ENCODE measurements at regions not wholly inside any gene's neighbourhood (a gene's known extent, or its start where the extent isn't known, plus 50 kb on each side); places are given as distances from the start of the nearest gene placed in this dataset.
"Not testable (repeated sequence)": the region's sequence is repeated elsewhere in the genome, so short reads cannot be mapped to it uniquely, and the experiment has no call there.

DNA sequence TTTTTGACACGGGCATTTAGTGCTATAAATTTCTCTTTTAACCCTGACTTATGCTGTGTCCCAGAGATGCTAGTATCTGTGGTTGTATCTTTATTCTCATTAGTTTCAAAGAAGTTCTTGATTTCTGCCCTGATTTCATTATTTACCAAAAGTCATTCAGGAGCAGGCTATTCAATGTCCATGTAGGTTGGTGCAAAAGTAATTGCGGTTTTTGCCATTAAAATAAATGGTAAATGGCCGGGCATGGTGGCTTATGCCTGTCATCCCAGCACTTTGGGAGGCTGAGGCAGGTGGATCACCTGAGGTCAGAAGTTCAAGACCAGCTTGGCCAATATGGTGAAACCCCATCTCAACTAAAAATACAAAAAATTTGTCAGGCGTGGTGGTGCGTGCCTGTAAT is 1097.4 kb upstream of the SLIT2 start:
- TF ChIP-seq, protein P1, sequence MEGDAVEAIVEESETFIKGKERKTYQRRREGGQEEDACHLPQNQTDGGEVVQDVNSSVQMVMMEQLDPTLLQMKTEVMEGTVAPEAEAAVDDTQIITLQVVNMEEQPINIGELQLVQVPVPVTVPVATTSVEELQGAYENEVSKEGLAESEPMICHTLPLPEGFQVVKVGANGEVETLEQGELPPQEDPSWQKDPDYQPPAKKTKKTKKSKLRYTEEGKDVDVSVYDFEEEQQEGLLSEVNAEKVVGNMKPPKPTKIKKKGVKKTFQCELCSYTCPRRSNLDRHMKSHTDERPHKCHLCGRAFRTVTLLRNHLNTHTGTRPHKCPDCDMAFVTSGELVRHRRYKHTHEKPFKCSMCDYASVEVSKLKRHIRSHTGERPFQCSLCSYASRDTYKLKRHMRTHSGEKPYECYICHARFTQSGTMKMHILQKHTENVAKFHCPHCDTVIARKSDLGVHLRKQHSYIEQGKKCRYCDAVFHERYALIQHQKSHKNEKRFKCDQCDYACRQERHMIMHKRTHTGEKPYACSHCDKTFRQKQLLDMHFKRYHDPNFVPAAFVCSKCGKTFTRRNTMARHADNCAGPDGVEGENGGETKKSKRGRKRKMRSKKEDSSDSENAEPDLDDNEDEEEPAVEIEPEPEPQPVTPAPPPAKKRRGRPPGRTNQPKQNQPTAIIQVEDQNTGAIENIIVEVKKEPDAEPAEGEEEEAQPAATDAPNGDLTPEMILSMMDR (IDR thresholded peaks at IDR 0.05; ENCODE audit: extremely low read depth in 1 of 2, insufficient read depth in 1 of 2, low read depth in 1 of 2, low read length in 2 of 2), result not testable (repeated sequence)
- not testable (repeated sequence) for TF ChIP-seq POLR2A (IDR thresholded peaks at IDR 0.05; ENCODE audit: low read depth, low read length); EZH2 (IDR thresholded peaks at IDR 0.05; ENCODE audit: borderline replicate concordance, low read depth, low read length, severe bottlenecking); POLR2AphosphoS5 (IDR thresholded peaks at IDR 0.05; ENCODE audit: insufficient read depth, low read depth, low read length); JUN (IDR thresholded peaks at IDR 0.05; ENCODE audit: borderline replicate concordance, insufficient read depth, insufficient read length, low read depth); FOS (IDR thresholded peaks at IDR 0.05; ENCODE audit: borderline replicate concordance, insufficient read depth, low read length)
- TF ChIP-seq, protein P2, sequence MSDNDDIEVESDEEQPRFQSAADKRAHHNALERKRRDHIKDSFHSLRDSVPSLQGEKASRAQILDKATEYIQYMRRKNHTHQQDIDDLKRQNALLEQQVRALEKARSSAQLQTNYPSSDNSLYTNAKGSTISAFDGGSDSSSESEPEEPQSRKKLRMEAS (IDR thresholded peaks at IDR 0.05; ENCODE audit: insufficient read depth, insufficient read length), result not testable (repeated sequence)

All from endothelial cell of umbilical vein (primary cell).